ENCODE measurements at regions not wholly inside any gene's neighbourhood (a gene's known extent, or its start where the extent isn't known, plus 50 kb on each side); places are given as distances from the start of the nearest gene placed in this dataset.

GRCh38 chr2:12347066-12347493, 369.7 kb upstream of the TRIB2 start:
- DNase-seq (ENCODE audit: low read depth) = no peak

GRCh38 chr2:12348216-12348615, 368.5 kb upstream of the TRIB2 start:
- no peak for DNase-seq (ENCODE audit: low read depth)

- no peak for DNase-seq (ENCODE audit: low read depth)
Observed at GRCh38 chr2:12350821-12351220, 365.9 kb upstream of the TRIB2 start.

- no peak for DNase-seq (ENCODE audit: low read depth)
Observed at GRCh38 chr2:12352889-12353288, 363.8 kb upstream of the TRIB2 start.

- DNase-seq (ENCODE audit: low read depth) = peak; percentile 6
Observed at GRCh38 chr2:12361506-12361905, 355.2 kb upstream of the TRIB2 start.

- DNase-seq (ENCODE audit: low read depth) = no peak
Observed at GRCh38 chr2:12363138-12363537, 353.6 kb upstream of the TRIB2 start.

- no peak for DNase-seq (ENCODE audit: low read depth)
Observed at GRCh38 chr2:12363569-12363968, 353.2 kb upstream of the TRIB2 start.

GRCh38 chr2:12369566-12369965, 347.2 kb upstream of the TRIB2 start:
- DNase-seq (ENCODE audit: low read depth) = no peak

GRCh38 chr2:12376025-12376424, 340.7 kb upstream of the TRIB2 start:
- no peak for DNase-seq (ENCODE audit: low read depth)

- no peak for DNase-seq (ENCODE audit: low read depth)
Observed at GRCh38 chr2:12379143-12379542, 337.6 kb upstream of the TRIB2 start.

GRCh38 chr2:12381543-12382325, 335.0 kb upstream of the TRIB2 start:
- no peak for DNase-seq (ENCODE audit: low read depth)

GRCh38 chr2:12382366-12382765, 334.4 kb upstream of the TRIB2 start:
- no peak for DNase-seq (ENCODE audit: low read depth)

GRCh38 chr2:12389344-12390045, 327.2 kb upstream of the TRIB2 start:
- DNase-seq (ENCODE audit: low read depth) = peak; percentile 25

- DNase-seq (ENCODE audit: low read depth) = no peak
Observed at GRCh38 chr2:12391116-12391515, 325.6 kb upstream of the TRIB2 start.

- no peak for DNase-seq (ENCODE audit: low read depth)
Observed at GRCh38 chr2:12396699-12397098, 320.0 kb upstream of the TRIB2 start.

- DNase-seq (ENCODE audit: low read depth) = peak; percentile 18
Observed at GRCh38 chr2:12397854-12398253, 318.9 kb upstream of the TRIB2 start.

GRCh38 chr2:12399240-12399639, 317.5 kb upstream of the TRIB2 start:
- no peak for DNase-seq (ENCODE audit: low read depth)

GRCh38 chr2:12400543-12400942, 316.2 kb upstream of the TRIB2 start:
- DNase-seq (ENCODE audit: low read depth) = no peak

- DNase-seq (ENCODE audit: low read depth) = peak; percentile 9
Observed at GRCh38 chr2:12402440-12403139, 314.1 kb upstream of the TRIB2 start.

- DNase-seq (ENCODE audit: low read depth) = no peak
Observed at GRCh38 chr2:12404497-12404896, 312.2 kb upstream of the TRIB2 start.

- DNase-seq (ENCODE audit: low read depth) = no peak
Observed at GRCh38 chr2:12407160-12407559, 309.6 kb upstream of the TRIB2 start.

- DNase-seq (ENCODE audit: low read depth) = peak; percentile 32
Observed at GRCh38 chr2:12412898-12413305, 303.8 kb upstream of the TRIB2 start.

GRCh38 chr2:12415536-12415935, 301.2 kb upstream of the TRIB2 start:
- no peak for DNase-seq (ENCODE audit: low read depth)
